ENCODE measurements at regions not wholly inside any gene's neighbourhood (a gene's known extent, or its start where the extent isn't known, plus 50 kb on each side); places are given as distances from the start of the nearest gene placed in this dataset.
A peak's percentile ranks its signal among the peaks of the same experiment; 100 is the strongest.
"Not testable (repeated sequence)": the region's sequence is repeated elsewhere in the genome, so short reads cannot be mapped to it uniquely, and the experiment has no call there.

GRCh38 chr7:67371429-67372305 is 375.0 kb downstream of the TYW1 start:
- no peak overlapping the region for H3K4me3 ChIP-seq
- peaks cover 5% of the 10 kb centered on the region for H3K9me3 ChIP-seq
- peak; percentile 76 for TF ChIP-seq CTCF (IDR thresholded peaks at IDR 0.05)
- H3K27me3 ChIP-seq (replicated peaks; ENCODE audit: insufficient read depth) = no peaks in the 10 kb centered on the region
- H3K36me3 ChIP-seq = no peaks in the 10 kb centered on the region
- DNase-seq (ENCODE audit: low spot score) (peak; percentile 3), ATAC-seq (ENCODE audit: insufficient number of reproducible peaks, low FRiP score, low read depth) (peak; percentile 94)
- no peaks in the 10 kb centered on the region for H3K4me1 ChIP-seq (ENCODE audit: control insufficient read depth in 1 of 2, low read depth in 2 of 2)
- no peak overlapping the region for H3K27ac ChIP-seq

- not testable (repeated sequence) for ATAC-seq (ENCODE audit: insufficient number of reproducible peaks, low FRiP score, low read depth); H3K4me1 ChIP-seq (ENCODE audit: control insufficient read depth in 1 of 2, low read depth in 2 of 2); H3K4me3 ChIP-seq; H3K27me3 ChIP-seq (replicated peaks; ENCODE audit: insufficient read depth); H3K36me3 ChIP-seq; H3K27ac ChIP-seq; H3K9me3 ChIP-seq; DNase-seq (ENCODE audit: low spot score)
Measured at GRCh38 chr7:67373389-67373788, 376.8 kb downstream of the TYW1 start.

GRCh38 chr7:67375427-67375826 is 378.8 kb downstream of the TYW1 start:
- Histone ChIP-seq H3K27ac (no peak overlapping the region), H3K27me3 (replicated peaks; ENCODE audit: insufficient read depth) (no peaks in the 10 kb centered on the region), H3K36me3 (no peaks in the 10 kb centered on the region), H3K4me3 (no peak overlapping the region), H3K9me3 (no peaks in the 10 kb centered on the region), H3K4me1 (ENCODE audit: control insufficient read depth in 1 of 2, low read depth in 2 of 2) (no peaks in the 10 kb centered on the region)
- ATAC-seq (ENCODE audit: insufficient number of reproducible peaks, low FRiP score, low read depth) (no peak), DNase-seq (ENCODE audit: low spot score) (no peak)
- TF ChIP-seq CTCF (IDR thresholded peaks at IDR 0.05) = no peak

GRCh38 chr7:67377939-67378862 is 381.6 kb downstream of the TYW1 start:
- Histone ChIP-seq H3K4me1 (ENCODE audit: control insufficient read depth in 1 of 2, low read depth in 2 of 2) (no peaks in the 10 kb centered on the region), H3K27ac (no peak overlapping the region), H3K4me3 (no peak overlapping the region), H3K9me3 (no peaks in the 10 kb centered on the region), H3K36me3 (no peaks in the 10 kb centered on the region), H3K27me3 (replicated peaks; ENCODE audit: insufficient read depth) (no peaks in the 10 kb centered on the region)
- peak; percentile 2 for DNase-seq (ENCODE audit: low spot score)
- TF ChIP-seq CTCF (IDR thresholded peaks at IDR 0.05) = peak; percentile 80
- no peak for ATAC-seq (ENCODE audit: insufficient number of reproducible peaks, low FRiP score, low read depth)

GRCh38 chr7:67380326-67380725 is 383.7 kb downstream of the TYW1 start:
- no peak for TF ChIP-seq CTCF (IDR thresholded peaks at IDR 0.05)

More at GRCh38 chr7:67380326-67380725, 383.7 kb downstream of the TYW1 start:
- DNase-seq (ENCODE audit: low spot score) (no peak), ATAC-seq (ENCODE audit: insufficient number of reproducible peaks, low FRiP score, low read depth) (no peak)
- Histone ChIP-seq H3K4me3 (no peak overlapping the region), H3K27ac (no peak overlapping the region), H3K4me1 (ENCODE audit: control insufficient read depth in 1 of 2, low read depth in 2 of 2) (no peaks in the 10 kb centered on the region), H3K27me3 (replicated peaks; ENCODE audit: insufficient read depth) (no peaks in the 10 kb centered on the region), H3K9me3 (no peaks in the 10 kb centered on the region), H3K36me3 (no peaks in the 10 kb centered on the region)
